Activated B cell treated with CpG ODN at 0.5 μM for 24 hours (primary cell): ENCODE measurements at regions not wholly inside any gene's neighbourhood (a gene's known extent, or its start where the extent isn't known, plus 50 kb on each side); places are given as distances from the start of the nearest gene placed in this dataset.

Experiments used
- ATAC-seq: fragments of 200-7000 bp; cut with Tn5 transposase; one replicate; pipeline ENCODE4 v1.10.0; 2021; ENCODE audit warnings: low read depth, mild to moderate bottlenecking, moderate library complexity
- CTCF ChIA-PET: fragments of 350-600 bp; sonication (Branson Sonifier 250); formaldehyde crosslinking; loops from one replicate; lab custom pipeline; 2021; ENCODE audit warnings: antibody characterized with exemption; lab: Charles Lee
- POLR2A ChIA-PET: fragments of 350-600 bp; sonication (Branson Sonifier 250); formaldehyde crosslinking; loops from one replicate; lab custom pipeline; 2021; ENCODE audit warnings: antibody characterized with exemption; lab: Charles Lee
- DNase-seq: peaks from one replicate; pipeline ENCODE4 v3.0.0; 2022
- H3K27ac Mint-ChIP-seq: one replicate; pipeline ENCODE4 v1.8.0; 2020; ENCODE audit warnings: mixed read lengths
- H3K27me3 Mint-ChIP-seq: one replicate; pipeline ENCODE4 v1.8.0; 2021; ENCODE audit warnings: mixed read lengths
- H3K36me3 Mint-ChIP-seq: one replicate; pipeline ENCODE4 v1.8.0; 2021; ENCODE audit warnings: low read depth, mixed read lengths
- H3K4me1 Mint-ChIP-seq: one replicate; pipeline ENCODE4 v1.8.0; 2021; ENCODE audit warnings: mixed read lengths
- H3K4me3 Mint-ChIP-seq: one replicate; pipeline ENCODE4 v1.8.0; 2020; ENCODE audit warnings: mild to moderate bottlenecking, mixed read lengths
- H3K9me3 Mint-ChIP-seq: one replicate; pipeline ENCODE4 v1.8.0; 2020; ENCODE audit warnings: mixed read lengths
- CTCF ChIP-seq: fragments of 200-600 bp; IDR thresholded peaks from one replicate; pipeline ENCODE4 v1.8.0; 2022; ENCODE audit warnings: antibody characterized with exemption, mild to moderate bottlenecking
- intact Hi-C: fragments of 100-400 bp; cut with micrococcal nuclease; formaldehyde crosslinking; loops from one replicate; pipeline ENCODE4 v1.15.1; 2024

- ChIA-PET CTCF (no interaction called here), POLR2A (no interaction called here)
- no peak for TF ChIP-seq CTCF
- Mint-ChIP-seq H3K27ac (no peak overlapping the region), H3K27me3 (no peaks in the 10 kb centered on the region), H3K4me3 (no peak overlapping the region), H3K4me1 (peaks cover 6% of the 10 kb centered on the region), H3K9me3 (no peaks in the 10 kb centered on the region), H3K36me3 (no peaks in the 10 kb centered on the region)
- ATAC-seq (no peak), DNase-seq (no peak)
- intact Hi-C loops = no loop called here
Observed at GRCh38 chr6:73884540-73884939, 188.5 kb downstream of the CD109 start.

GRCh38 chr6:73879501-73880293 is 183.7 kb downstream of the CD109 start:
- CTCF ChIA-PET = no interaction called here

GRCh38 chr6:73878403-73878802 is 182.4 kb downstream of the CD109 start:
- POLR2A ChIA-PET = no interaction called here

More at GRCh38 chr6:73879501-73880293, 183.7 kb downstream of the CD109 start:
- ATAC-seq = no peak
- Mint-ChIP-seq H3K4me1 (no peaks in the 10 kb centered on the region), H3K27me3 (no peaks in the 10 kb centered on the region), H3K9me3 (no peaks in the 10 kb centered on the region), H3K36me3 (no peaks in the 10 kb centered on the region), H3K4me3 (no peak overlapping the region), H3K27ac (no peak overlapping the region)
- no peak for DNase-seq
- POLR2A ChIA-PET = no interaction called here
- no peak for TF ChIP-seq CTCF
- intact Hi-C loops = no loop called here

More at GRCh38 chr6:73878403-73878802, 182.4 kb downstream of the CD109 start:
- Mint-ChIP-seq H3K36me3 (no peaks in the 10 kb centered on the region), H3K27ac (no peak overlapping the region), H3K27me3 (no peaks in the 10 kb centered on the region), H3K4me1 (no peaks in the 10 kb centered on the region), H3K4me3 (no peak overlapping the region), H3K9me3 (no peaks in the 10 kb centered on the region)
- intact Hi-C loops = no loop called here
- ATAC-seq (no peak), DNase-seq (no peak)
- no peak for TF ChIP-seq CTCF
- CTCF ChIA-PET = no interaction called here
